Endometrium (tissue), 2 donors: ENCODE measurements at regions not wholly inside any gene's neighbourhood (a gene's known extent, or its start where the extent isn't known, plus 50 kb on each side); places are given as distances from the start of the nearest gene placed in this dataset.

Experiments used
- FAIRE-seq: peaks from 2 replicates; lab custom pipeline; 2012; peaks lifted over from hg19 to GRCh38; lab: Jason Lieb, UNC
- donor health status: control.
- donor health status: control.

DNA sequence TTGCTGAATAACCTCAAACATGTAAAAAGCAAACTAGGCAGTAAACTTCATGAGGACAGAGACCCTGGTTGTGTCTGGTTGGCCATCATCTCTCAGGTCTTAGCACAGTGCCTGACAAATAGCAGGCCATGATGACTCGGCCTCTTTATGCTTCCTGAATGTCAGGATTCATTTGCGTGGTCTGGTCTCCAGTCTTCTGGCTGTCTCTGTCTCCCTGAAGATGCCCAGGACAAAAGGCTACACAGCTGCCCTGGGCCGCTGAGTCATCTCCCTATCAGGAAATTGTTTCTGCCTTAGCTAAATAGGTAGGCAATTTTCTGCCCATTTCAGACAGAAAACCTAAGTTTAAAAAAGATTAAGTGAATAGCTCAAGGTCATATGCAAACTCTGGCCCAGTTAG is 84.1 kb upstream of the FNDC3A start:
- FAIRE-seq = no peak

DNA sequence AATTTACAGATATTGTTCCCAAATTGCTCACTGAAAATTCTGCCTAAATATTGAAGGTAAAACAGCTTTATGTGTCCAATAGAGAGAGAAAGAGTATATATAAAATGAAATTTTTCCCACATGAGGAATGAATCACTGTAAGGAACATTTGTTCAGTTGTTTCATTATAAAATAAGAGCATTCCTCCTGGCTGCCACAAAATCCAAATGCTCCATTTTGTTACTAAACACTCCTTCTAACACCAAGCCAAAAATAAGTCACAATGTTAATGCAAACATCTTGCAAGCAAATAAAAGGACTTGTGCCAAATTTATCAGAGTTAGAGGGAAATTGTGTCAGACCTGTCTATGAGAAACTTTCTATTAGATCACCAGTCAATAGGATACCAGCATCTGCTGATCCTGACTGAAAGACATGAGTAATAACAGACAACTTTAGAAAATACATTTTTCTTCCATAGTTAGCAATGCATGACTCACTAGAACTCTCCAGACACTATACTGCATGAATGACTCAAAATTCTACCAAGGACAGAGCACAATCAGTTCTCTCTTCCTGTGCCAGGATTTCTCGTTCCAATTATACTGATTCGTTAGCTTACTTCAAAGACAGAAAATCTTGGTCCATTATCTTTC is 83.5 kb upstream of the FNDC3A start:
- no peak for FAIRE-seq

DNA sequence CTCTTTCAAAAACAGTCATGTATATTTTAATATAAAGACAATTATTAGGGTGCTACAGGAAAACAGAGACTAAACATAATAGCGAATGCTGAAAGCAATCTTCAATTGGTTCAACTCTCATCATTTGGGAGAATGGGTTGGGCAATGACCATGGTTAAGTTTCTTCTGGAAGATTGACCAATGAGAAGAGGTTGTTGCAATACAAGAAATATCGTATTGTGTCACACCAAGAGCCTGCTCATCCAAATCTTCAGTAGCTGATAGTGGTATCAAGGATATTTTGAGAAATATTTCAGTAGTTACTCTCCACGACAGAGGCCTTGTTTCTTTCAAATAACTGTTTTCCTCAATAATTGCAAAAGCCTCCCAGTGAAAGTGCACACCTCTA is 83.0 kb upstream of the FNDC3A start:
- no peak for FAIRE-seq

DNA sequence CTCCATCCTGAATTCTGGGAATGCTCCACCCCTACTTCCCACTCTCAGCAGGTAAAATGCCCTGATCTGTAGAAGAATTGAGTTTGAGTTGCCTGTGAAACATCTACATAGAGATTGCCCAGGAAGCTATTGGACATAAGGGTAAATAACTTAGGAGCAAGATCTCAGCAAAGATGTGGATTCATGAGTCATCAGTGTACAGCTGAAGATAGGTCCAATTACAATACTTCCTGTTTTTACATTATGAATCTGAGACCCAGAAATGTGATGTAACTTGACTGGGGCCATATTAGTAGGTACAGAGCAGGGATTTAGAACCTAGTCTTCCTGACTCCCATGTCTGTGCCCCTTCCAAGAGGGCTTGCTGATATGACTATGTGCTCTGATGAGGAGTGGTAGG is 79.4 kb upstream of the FNDC3A start:
- no peak for FAIRE-seq

DNA sequence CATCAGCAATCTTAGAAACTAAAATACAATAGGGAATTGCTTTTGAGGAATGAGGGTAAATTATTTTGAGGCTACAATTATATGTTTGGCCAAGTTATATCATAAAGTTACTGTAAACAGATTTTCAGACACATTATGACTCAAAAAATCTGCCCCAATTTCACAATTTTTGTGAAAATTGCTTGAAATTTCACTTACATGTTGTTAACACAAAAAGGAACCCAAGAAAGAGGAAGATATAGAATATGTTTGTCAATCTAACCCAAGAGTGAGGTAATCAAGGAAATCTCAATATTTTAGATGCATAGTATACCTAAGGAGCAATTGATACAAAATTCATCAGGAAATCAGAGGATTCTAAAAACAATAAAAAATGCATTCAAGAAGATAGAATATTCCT is 73.9 kb upstream of the FNDC3A start:
- FAIRE-seq = no peak

DNA sequence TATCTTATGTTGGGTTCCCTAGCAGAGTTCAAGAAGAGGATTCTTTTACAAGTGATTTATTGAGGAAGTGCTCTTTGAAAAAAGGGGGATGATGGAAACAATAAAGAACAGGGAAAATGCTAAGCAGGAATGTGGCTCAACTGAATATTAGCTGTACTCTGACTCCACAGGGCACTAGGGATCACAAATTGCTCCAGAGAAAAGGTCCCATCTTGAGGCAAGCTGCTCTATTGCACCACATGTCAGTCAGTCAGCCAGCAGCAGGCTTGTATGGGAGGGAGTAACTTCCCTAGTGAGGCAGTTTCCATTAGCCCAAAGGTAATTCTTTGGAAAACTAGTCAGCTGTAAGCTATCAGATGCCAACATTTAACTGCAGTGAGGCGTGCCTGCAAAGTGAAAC is 73.3 kb upstream of the FNDC3A start:
- FAIRE-seq = no peak

DNA sequence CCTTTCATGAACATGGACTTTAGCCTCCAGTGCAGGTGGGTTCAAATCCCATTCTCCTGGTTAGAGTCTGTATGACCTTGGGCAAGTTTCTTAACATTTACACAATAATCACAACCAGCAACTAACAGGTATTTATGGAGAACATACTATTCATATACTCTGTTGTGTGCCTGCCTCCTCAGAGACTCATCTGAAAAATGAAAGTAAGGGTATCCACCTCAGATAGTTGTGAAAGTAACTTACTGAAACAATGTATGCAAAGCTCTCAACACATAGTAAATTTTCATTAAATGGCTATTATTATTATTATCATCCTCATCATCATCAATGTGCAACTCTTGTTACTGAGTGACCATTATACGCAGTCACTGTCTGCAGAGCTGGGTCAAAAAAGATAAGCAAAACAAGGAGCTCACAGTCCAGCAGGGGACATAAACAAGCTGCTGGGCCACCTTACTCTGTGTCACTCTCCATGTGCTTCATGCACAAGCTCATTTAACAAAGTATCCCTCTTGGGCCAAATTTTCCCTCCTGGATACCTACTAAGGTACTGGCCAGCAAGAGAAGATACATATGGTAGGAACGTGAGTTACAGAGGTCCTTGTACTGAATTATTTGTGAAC is 70.9 kb upstream of the FNDC3A start:
- no peak for FAIRE-seq

DNA sequence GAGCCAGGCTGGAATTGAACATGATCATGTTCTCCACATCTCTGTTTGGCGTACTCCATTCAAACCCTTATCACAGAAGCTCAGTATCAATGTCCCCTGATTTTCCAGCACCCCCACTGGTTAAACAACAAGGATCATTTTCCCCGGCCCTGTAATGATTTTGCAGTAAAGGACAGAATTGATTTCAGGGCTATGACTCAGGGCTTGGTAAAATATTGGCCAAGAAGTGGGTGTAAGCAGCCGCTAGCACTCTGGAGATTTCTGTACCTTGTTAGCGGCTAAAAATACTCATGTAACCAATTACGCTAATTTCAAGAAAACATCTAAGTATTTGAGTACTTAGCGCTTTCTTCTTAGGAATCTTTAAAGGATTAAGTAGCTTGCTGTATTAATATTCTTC is 69.5 kb upstream of the FNDC3A start:
- no peak for FAIRE-seq

DNA sequence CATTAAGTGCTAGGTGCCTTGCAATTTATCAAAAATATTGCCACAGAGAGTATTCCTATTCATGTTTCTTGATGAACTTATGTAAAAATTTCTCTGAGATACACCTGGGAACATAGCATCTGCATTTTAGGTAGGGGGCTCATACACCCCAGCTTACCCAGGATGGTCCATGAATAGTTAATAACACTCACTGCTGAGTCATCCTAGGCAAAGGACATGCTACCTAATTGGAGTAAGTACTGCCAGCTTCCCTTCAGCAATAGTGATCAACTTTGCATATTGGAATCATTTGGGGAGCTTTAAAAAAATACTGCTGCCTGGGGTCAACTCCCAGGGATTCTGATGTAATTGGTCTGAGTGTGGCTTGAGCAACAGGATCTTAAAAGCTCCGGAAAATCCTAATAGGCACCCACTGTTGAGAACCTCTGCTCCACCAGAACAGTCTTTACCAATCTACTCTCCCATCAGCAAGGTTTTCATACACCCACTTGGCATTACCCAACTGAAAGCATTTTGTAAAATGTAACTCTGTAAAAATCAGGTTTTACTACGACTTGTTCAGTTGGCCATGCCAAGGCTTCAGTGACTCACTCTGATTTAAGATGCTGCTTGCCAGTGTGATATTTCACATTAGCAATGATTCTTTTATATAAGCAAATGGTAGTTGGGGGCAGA is 67.2 kb upstream of the FNDC3A start:
- FAIRE-seq = no peak

DNA sequence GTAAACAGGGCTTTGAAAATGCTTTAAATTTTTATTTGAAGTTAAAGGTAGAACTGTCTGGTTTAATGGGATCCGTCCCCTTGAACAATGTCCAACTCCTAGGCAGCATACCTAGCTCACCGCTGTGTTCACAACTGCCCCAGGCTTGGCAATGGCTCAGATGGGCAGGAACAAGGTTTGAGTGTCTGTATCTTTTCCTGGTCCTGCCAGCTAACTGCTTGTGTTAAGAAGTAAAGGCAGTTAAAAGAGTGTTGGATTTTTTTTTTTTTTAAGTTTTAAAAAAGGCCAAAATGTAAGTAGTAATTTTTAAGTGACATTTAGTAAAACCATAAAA is 66.7 kb upstream of the FNDC3A start:
- no peak for FAIRE-seq

DNA sequence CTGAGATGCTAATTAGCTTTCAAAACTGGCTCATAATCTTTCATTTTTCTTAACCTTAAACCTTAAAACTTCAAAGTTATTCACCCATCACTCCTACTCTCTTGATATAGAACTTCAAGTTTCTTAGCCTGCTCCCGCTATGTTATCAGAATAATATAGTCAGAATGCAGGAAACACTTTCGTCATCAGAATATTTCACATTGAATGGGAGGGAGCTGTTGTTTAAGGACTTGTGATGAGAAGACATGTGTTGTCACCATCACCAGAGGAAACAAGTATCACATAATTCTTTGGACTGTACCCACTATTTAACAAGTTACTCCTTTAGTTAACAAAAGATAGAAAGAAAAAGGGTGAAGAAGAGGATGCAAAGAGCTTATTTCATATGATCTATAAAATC is 65.0 kb upstream of the FNDC3A start:
- no peak for FAIRE-seq

DNA sequence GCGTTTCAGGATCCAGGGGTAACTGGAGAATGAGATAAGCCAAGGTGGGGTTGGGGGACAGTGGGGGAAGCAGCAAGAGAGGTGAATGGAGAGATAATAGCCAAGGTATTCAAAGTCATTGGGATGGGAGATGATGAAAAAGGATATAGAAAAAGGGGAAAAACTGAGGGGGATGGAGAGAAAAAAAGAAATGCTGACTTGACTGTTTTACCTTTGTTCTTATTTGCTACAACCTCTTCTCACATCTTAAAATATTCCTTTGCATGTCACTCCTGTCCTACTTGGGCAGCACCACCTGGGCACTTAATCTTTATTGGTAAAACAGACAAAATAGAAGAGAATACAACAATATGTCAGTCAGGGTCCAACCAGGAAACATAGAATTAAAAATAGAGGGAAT is 56.0 kb upstream of the FNDC3A start:
- no peak for FAIRE-seq

DNA sequence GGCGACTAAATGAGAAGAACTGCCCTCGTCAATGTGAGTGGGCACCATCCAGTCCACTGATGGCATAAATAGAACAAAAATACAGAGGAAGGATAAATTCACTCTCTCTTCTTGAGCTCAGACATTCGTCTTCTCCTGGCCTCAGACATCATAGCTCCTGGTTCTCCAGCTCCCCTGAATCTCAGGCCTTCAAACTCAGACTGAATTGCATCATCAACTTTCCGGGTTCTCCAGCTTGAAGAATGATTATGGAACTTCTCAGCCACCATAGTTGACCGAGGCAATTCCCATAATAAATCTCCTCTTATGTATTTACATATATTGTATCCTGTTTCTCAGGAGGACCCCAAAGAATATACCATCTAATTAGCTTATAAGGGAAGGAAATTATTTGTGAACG is 55.0 kb upstream of the FNDC3A start:
- no peak for FAIRE-seq

DNA sequence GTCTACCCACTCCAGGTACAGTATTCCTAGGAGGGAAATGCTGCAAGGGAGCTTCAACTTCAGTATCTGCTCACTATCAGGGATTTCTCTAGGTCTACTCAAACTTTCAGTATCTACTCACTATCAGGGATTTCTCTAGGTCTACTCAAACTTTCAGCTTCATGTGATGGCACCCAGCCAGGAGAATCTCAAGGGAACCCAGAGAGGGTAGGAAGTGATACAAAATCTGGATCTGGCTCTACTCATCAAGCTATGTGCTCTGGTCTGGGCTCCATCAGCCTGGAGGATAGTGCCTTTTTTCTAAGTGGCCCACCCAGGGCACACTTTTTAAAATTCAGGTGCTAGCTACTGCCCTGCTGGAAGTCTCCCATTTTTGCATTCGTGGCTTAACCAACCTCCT is 52.3 kb upstream of the FNDC3A start:
- no peak for FAIRE-seq

DNA sequence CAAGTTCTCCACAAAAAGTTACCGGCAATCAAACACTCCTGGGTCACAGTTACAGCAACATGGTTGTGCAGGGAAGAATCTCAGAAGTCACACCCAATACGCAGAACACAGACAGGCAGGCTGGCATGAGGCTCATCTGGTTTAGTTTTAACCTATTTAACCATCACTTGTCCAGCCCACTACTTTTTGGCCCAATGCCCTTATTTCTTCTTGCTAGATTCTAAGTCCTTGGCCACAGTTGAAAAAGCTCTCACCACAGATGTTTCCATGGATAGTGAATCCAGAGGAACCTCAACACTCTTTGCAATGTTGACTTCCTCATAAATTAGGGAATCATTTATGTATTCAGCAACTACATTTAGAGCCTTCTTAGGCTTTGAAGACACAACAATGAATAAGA is 50.7 kb upstream of the FNDC3A start:
- no peak for FAIRE-seq
